GM12892 (cell line): ENCODE measurements at regions not wholly inside any gene's neighbourhood (a gene's known extent, or its start where the extent isn't known, plus 50 kb on each side); places are given as distances from the start of the nearest gene placed in this dataset.
"Not testable (repeated sequence)": the region's sequence is repeated elsewhere in the genome, so short reads cannot be mapped to it uniquely, and the experiment has no call there.

Experiments used
- DNase-seq: peaks from one replicate; pipeline ENCODE4 v3.0.0; 2011; ENCODE audit not compliant: insufficient read length
- FAIRE-seq: peaks from 2 replicates; lab custom pipeline; 2011; peaks lifted over from hg19 to GRCh38; lab: Jason Lieb, UNC
- POLR2A ChIP-seq: IDR thresholded peaks from 2 replicates; pipeline ENCODE4 v1.6.1; 2011; ENCODE audit warnings: low read depth, low read length, control low read depth
- POLR2AphosphoS5 ChIP-seq: IDR thresholded peaks from 2 replicates; pipeline ENCODE4 v1.6.1; 2011; ENCODE audit warnings: low read depth, low read length, control low read depth
- TAF1 ChIP-seq: IDR thresholded peaks from 2 replicates; pipeline ENCODE4 v1.6.1; 2011; ENCODE audit warnings: low read depth, mild to moderate bottlenecking, control low read depth, low read length, borderline replicate concordance

DNA sequence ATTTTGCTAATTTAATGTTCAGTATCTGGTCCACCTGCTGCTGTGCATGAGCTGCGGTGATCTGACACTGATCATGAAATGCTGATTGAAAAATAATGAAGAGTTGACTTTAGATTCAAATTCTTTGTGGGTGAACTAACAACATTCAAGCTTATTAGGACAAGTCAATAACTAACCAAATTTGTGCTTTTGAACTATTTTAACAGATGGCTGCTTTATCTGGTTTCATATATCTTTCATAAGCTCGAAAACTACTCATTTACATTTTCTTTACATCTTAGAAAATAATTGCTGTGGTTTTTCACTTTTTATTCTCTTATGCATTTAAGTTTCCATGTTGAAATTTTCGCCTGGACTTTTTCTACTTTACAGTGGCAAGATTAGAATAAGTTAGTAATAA, 274.8 kb upstream of the CCNG1 start:
- DNase-seq: no peak
- no peak for FAIRE-seq
- no peak for TF ChIP-seq POLR2A
- no peak for TF ChIP-seq POLR2AphosphoS5
- no peak for TF ChIP-seq TAF1

DNA sequence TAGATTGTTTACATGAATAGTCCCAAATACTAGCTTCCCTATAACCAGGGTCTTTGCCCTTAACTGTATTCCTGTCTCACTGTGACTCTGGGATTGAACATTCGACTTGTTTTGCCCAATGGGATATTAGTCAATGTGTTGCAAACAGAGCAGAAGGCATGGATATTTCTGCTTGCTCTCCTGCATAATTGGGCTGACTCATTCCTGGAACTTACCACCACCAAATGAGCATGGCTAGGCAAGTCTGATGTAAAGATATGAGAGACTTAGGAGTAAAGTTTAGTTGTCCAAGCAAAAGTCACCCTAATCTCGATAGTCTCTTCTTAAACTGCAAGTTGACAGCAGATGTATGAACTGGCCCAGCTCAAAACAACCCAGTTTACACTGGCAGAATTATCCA, 273.5 kb upstream of the CCNG1 start:
- DNase-seq: no peak
- TF ChIP-seq POLR2AphosphoS5 (no peak), TAF1 (no peak), POLR2A (no peak)
- no peak for FAIRE-seq

DNA sequence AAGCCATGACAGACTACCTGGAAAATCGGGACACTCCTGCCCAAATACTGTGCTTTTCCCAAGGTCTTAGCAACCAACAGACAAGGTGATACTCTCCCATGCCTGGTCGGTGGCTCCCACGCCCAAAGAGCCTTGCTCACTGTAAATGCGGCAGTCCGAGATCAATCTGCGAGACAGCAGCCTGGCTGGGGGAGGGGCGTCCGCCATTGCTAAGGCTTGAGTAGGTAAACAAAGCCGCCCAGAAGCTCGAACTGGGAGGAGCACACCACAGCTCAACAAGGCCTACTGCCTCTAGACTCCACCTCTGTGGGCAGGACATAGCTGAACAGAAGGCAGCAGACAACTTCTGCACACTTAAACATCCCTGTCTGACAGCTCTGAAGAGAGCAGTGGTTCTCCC, 272.1 kb upstream of the CCNG1 start:
- FAIRE-seq (no peak), DNase-seq (no peak)
- TF ChIP-seq POLR2AphosphoS5: no peak
- TF ChIP-seq TAF1: no peak
- TF ChIP-seq POLR2A: no peak

DNA sequence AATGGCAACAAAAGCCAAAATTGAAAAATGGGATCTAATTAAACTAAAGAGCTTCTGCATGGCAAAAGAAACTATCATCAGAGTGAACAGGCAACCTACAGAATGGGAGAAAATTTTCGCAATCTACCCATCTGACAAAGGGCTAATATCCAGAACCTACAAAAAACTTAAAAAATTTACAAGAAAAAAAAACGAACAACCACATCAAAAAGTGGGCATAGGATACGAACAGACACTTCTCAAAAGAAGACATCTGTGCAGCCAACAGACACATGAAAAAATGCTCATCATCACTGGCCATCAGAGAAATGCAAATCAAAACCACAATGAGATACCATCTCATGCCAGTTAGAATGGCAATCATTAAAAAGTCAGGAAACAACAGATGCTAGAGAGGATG, 267.2 kb upstream of the CCNG1 start:
- DNase-seq, FAIRE-seq: not testable (repeated sequence)

DNA sequence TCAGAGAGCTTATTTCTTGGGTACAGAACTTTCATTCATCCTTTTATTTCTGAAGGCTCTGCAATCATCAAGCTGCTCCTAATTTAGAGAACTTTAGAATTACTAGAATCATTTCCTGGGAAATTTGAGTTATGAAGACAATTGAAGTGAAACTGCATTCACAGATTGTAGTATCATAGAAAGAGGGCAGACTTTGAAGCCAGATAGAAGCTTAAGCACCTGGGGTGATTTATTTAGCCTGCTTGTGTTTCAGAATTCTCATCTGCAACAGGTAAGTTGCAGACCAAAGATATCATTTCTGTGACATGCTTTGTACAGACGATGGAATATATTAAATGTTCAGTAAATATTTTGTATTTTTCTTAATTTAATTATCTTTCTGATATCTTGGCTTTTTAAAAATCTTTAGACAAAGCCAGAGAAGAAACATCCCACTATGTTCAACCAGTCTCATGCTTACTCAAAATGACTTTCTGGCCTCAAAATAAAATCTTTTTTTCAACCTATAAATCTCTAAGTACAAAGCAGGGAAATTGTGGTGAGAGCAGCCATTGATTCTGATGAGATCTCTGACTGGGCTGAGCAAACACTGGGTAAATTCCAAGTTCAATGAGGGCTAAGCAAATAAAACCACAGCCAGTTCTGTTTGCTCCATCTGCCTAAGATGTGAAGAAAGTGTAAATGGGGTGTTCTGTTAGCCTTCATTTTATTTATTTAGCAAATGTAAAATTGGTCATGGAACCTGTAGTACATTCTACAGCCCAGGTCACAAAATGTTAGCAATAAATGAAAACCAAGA, 264.7 kb upstream of the CCNG1 start:
- FAIRE-seq: no peak
- DNase-seq: no peak

DNA sequence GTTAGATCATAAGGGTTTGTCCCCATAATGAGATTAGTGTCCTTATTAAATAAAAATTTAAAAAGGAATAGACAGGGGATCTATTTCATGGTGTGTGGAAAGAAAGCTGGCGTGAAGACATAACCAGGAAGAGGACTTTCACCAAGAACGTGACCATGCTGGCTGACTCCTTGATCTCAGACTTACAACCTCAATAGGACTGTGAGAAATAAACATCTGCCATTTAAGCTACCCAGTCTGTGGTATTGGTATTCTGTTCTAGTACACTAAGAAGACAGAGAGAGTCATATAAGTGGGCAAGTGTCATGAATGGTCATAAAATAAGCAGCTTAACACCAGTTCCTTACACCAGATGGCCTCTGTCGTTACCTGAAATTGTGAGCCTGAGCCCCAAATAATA, 259.4 kb upstream of the CCNG1 start:
- DNase-seq: no peak
- no peak for TF ChIP-seq TAF1
- no peak for TF ChIP-seq POLR2A
- no peak for TF ChIP-seq POLR2AphosphoS5
- no peak for FAIRE-seq

More for the DNA sequence above, 264.7 kb upstream of the CCNG1 start:
- TF ChIP-seq TAF1 (no peak), POLR2AphosphoS5 (no peak), POLR2A (no peak)

DNA sequence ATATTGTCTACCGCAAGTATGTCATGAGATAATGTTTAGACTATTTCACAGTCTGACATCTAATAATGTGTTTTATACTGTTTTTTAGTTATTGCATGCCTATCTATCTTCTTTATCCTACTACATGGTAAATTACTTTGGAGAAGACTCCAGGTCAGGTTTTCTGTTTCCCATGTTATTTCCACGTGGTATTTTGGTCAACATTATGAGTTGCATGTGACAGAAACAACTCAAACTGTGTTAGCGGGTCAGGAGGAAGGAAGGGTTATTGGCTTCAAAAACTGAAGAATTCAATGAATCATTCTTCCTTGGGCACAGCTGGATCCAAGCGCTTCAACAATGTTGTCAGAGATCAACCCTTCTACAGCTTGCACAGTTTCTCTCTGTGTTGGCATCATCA, 252.1 kb upstream of the CCNG1 start:
- DNase-seq: no peak
- TF ChIP-seq TAF1 (no peak), POLR2A (no peak), POLR2AphosphoS5 (no peak)
- no peak for FAIRE-seq

DNA sequence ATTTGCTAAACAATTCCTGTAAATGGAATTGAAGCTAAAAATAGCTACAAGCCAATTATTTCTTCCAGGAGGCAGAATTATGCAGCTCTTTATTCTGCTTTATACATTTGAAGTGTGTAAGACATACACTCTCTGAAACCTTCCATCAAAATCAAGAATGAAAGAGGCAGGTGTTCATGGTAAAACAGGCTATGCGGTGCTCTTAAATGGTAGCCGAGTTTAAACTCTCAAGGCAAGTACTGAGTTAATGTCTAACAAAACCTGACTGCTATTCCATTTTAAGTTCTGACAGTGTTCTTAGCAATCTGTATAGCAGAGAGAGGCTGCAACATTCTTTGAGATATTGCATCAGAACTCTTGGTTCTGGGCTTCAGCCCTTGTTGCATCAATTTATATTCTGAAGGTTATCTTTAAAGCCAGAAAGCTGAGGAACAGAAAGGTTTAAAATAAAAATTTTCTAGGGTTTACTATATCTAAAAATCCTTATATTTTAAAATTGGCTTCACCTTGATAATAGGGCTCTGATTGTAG, 248.3 kb upstream of the CCNG1 start:
- no peak for TF ChIP-seq POLR2A
- no peak for TF ChIP-seq POLR2AphosphoS5
- TF ChIP-seq TAF1: no peak
- DNase-seq: no peak
- no peak for FAIRE-seq

DNA sequence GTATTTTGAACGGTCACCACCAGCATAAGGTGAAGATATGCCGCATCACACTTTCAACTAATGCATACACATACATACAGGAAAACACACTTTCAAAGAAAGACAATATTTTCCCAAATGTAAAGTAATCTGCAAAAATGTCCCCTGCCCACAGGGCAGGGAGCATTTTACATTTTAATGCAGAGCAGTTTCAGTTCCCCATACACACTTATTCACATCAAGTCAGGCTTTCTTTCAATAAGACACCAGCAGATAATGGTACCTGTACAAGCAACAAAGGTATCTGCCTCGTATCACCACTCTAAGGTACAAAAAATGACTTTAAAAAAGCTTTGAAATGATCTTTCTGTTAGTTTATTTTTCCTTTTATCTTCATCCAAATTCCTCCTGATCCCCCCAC, 247.1 kb upstream of the CCNG1 start:
- no peak for TF ChIP-seq POLR2AphosphoS5
- no peak for TF ChIP-seq TAF1
- TF ChIP-seq POLR2A: no peak
- FAIRE-seq (peak; percentile 5), DNase-seq (no peak)

DNA sequence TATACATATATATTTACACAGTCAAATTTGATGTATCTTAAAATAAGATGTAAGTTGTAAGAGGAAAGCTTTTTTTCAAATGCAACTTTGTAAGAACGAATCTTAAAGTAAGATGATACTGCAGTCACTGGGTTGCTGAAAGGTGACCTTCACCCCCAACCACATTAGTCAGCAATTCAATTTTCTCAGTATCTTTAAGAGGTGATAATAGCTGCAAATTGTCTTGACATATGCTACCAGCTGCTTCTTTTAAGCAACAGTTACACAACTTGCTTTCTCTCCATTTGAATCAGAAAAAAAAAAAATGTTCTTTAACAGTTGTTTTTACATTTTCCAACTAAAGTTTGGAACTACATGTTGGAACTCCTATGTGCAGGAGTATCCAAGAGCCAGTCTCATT, 246.6 kb upstream of the CCNG1 start:
- DNase-seq: no peak
- FAIRE-seq: no peak
- no peak for TF ChIP-seq TAF1
- no peak for TF ChIP-seq POLR2AphosphoS5
- no peak for TF ChIP-seq POLR2A

DNA sequence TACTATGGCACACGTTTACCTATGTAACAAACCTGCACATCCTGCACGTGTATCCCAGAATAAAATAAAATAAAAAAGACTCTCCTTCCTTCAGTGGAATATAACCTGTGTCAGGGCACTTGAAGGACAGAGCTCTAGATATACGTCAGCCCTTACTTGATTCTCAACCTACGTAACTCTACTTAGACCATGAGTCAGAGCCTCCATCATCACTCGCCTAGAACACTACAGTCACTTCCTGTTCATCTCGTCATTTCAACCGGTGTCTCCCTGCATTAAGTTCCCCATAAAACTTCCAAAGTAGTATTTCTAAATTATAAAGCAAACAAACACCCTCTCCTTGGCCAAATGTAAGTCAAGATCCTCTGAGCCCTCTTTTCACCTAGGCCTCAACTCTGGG, 243.5 kb upstream of the CCNG1 start:
- FAIRE-seq: no peak

DNA sequence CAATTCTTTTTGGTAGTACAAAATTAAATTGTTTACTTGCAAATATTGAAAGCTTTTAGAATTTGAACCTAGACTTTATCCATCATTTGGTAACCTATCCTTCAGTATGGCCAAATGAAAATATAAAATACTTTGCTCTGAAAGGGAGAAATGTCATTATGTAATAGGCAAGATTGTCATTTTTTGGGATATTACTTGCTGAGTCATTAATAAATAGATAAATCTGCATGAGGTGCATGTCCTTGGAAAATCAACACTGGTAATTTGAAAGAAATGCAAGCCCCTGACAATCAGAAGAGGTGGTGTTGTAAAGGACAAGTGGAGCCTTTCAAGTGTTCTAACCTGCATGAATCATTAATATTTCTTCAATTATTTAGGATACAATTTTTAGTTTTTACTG, 231.8 kb upstream of the CCNG1 start:
- TF ChIP-seq POLR2AphosphoS5 (no peak), POLR2A (no peak), TAF1 (no peak)
- no peak for FAIRE-seq
- no peak for DNase-seq

More for the DNA sequence above, 243.5 kb upstream of the CCNG1 start:
- DNase-seq: no peak
- TF ChIP-seq POLR2AphosphoS5 (no peak), POLR2A (no peak), TAF1 (no peak)
